ENCODE measurements at regions not wholly inside any gene's neighbourhood (a gene's known extent, or its start where the extent isn't known, plus 50 kb on each side); places are given as distances from the start of the nearest gene placed in this dataset.

DNA sequence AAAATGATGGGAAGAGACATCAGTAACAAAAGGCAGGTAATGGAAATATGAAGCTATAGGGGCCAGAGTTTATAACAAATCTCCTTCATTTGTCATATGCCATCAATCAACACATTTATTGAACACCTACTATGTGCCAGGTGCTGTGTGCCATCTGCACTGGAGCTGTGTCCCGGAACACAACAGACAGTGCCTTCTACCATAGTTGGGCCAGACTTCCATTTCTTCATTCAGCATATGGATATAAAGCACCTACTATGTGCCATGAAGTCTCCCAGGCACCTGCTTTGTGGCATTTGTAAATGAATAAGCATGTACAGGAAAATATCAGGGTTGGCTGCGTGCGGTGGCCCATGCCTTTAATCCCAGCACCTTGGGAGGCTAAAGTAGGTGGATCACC is 112.5 kb upstream of the ERCC6L2 start:
- Mint-ChIP-seq H3K27me3 (peaks cover 7 to 16% (median 14%) of the 10 kb centered on the region in 3 donors), H3K4me1 (no peaks in the 10 kb centered on the region), H3K9me3 (peaks cover 0 to 5% (median 0%) of the 10 kb centered on the region in 7 donors), H3K4me3 (no peak overlapping the region), H3K36me3 (no peaks in the 10 kb centered on the region), H3K27ac (no peak overlapping the region)
- no peak for ATAC-seq (ENCODE audit: low read depth in 2 of 2)
- DNase-seq: no peak

DNA sequence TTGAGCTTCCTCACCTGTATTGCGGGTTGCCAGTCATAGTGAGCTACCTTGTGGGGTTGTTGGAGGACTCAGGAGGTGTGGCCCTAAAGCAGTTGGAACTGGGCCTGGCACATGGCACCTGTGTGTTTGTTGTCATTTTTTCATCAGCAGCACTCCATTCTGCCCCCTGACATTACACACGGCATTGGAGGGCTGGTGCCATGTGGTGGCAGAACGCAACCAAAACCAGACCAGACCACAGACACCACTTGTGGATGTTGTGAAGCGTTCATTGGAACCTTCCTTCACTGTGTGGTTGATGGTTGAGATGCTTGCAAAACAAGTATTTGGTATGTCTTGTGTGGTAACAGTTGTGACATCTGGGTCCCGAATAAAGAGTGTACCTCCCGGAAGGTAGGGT is 113.2 kb upstream of the ERCC6L2 start:
- no peak overlapping the region for H3K27ac Mint-ChIP-seq
- H3K36me3 Mint-ChIP-seq: no peaks in the 10 kb centered on the region
- no peak overlapping the region for H3K4me3 Mint-ChIP-seq
- no peak for ATAC-seq (ENCODE audit: low read depth in 2 of 2)
- H3K27me3 Mint-ChIP-seq: peaks cover 7 to 16% (median 15%) of the 10 kb centered on the region in 3 donors
- H3K9me3 Mint-ChIP-seq: peaks cover 0 to 5% (median 0%) of the 10 kb centered on the region in 7 donors
- no peaks in the 10 kb centered on the region for H3K4me1 Mint-ChIP-seq
- DNase-seq: no peak

DNA sequence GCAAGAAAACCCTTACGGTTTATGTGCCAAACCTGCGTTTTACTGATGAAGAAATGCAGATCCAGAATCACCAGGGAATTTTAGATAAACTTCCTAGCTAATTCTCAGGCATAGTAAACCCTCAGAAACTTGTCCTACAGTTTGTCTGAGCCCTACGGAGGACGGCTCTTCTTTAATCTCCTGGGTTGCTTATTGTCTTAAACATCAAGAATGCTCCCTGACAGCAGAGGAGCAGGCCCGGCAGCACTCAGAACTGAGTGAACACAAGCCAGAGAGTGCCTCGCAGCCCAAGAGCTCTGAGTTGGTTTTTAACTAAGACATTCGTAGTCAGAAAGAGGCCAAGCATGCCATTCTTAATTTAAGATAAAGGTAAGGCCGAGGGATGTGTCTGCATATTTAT is 114.7 kb upstream of the ERCC6L2 start:
- Mint-ChIP-seq H3K27ac (no peak overlapping the region), H3K9me3 (peaks cover 0 to 5% (median 0%) of the 10 kb centered on the region in 7 donors), H3K36me3 (no peaks in the 10 kb centered on the region), H3K4me1 (no peaks in the 10 kb centered on the region), H3K4me3 (no peak overlapping the region), H3K27me3 (peaks cover 7 to 17% (median 16%) of the 10 kb centered on the region in 3 donors)
- ATAC-seq (ENCODE audit: low read depth in 2 of 2) (no peak), DNase-seq (no peak)

DNA sequence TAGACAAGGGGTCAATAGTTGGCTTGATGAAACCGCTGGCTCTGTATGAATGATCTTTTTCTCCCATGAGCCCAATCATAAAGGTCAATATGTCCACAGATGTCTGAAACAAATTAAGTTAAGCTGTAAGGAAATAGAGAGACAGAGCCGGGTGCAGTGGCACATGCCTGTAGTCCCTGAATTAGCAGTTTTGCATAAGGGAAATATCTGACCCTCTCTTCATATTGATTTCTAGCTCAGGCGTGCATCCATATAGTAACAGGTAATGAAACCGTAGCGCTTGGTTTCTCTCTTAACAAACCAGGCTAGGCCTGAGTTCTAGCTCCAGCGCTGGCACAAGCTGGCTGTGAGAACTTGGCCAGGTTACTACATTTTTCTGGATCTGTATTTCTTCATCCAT is 118.1 kb upstream of the ERCC6L2 start:
- Mint-ChIP-seq H3K4me3 (no peak overlapping the region), H3K36me3 (no peaks in the 10 kb centered on the region), H3K9me3 (peaks cover 0 to under 1% (median 0%) of the 10 kb centered on the region in 7 donors), H3K27ac (no peak overlapping the region), H3K27me3 (peaks cover 16 to 30% (median 30%) of the 10 kb centered on the region in 3 donors), H3K4me1 (no peaks in the 10 kb centered on the region)
- ATAC-seq (ENCODE audit: low read depth in 2 of 2) (no peak), DNase-seq (no peak)

DNA sequence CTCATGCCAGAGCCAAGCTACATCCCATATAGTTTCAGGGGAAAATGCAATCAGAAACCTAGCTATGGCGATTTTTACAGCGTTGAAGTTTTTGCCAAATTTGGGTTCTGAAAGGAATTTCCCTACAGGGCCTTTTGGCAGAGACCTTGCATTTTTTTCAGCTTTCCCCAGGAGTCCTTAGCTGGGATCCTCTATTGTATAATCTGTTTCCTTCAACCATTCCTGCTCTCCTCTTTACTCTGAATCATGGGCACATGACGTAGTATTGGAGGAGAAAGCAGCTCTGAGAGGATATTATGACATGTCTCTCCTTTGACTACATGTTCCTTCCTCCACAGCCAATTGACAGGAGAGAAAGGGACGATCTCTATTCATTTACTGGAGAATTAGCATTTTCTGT is 118.5 kb upstream of the ERCC6L2 start:
- no peak for DNase-seq
- Mint-ChIP-seq H3K4me1 (no peaks in the 10 kb centered on the region), H3K36me3 (no peaks in the 10 kb centered on the region), H3K27ac (no peak overlapping the region), H3K9me3 (no peaks in the 10 kb centered on the region), H3K27me3 (peaks cover 16 to 31% (median 30%) of the 10 kb centered on the region in 3 donors), H3K4me3 (no peak overlapping the region)
- no peak for ATAC-seq (ENCODE audit: low read depth in 2 of 2)

DNA sequence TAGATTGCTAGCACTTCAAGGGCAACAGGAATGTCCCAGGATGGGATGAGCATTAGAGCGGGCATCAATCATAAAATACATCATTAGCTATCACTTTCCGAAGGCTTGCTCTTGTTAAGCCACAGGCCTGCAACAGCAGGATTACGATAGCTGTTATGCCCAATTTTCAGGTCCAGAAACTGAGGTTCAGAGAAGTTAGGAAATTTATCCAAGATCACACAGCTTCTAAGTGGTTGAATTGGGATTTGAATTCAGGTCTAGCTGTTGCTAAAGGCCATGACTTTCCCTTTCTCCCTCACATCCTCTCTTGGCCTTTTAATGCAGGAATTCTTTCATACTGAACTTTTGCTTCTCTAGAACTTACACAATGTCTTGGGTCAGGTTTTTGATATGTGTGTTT is 119.4 kb upstream of the ERCC6L2 start:
- Mint-ChIP-seq H3K4me1 (no peaks in the 10 kb centered on the region), H3K27me3 (peaks cover 16 to 31% (median 30%) of the 10 kb centered on the region in 3 donors), H3K4me3 (no peak overlapping the region), H3K27ac (no peak overlapping the region), H3K9me3 (no peaks in the 10 kb centered on the region), H3K36me3 (no peaks in the 10 kb centered on the region)
- no peak for ATAC-seq (ENCODE audit: low read depth in 2 of 2)
- DNase-seq: no peak

DNA sequence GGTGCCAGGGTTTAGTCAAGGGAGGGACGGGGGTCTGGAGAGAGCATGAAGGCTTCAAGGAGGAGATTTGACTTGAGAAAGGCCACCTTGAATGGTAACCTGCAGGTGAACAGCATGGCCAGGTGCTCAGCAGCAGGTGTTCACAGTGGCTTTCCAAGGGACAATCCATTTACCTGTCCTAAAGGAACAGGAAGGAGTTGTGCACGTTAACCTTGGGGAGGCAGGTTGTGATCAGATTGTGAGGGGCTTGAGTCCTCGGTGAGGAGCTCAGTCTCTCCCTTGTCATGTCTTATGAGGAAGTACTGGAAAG is 120.1 kb upstream of the ERCC6L2 start:
- H3K36me3 Mint-ChIP-seq: no peaks in the 10 kb centered on the region
- ATAC-seq (ENCODE audit: low read depth in 2 of 2) (no peak), DNase-seq (no peak)
- H3K9me3 Mint-ChIP-seq: no peaks in the 10 kb centered on the region
- H3K4me1 Mint-ChIP-seq: no peaks in the 10 kb centered on the region
- no peak overlapping the region for H3K27ac Mint-ChIP-seq
- H3K4me3 Mint-ChIP-seq: no peak overlapping the region
- peaks cover 16 to 35% (median 30%) of the 10 kb centered on the region in 3 donors for H3K27me3 Mint-ChIP-seq

DNA sequence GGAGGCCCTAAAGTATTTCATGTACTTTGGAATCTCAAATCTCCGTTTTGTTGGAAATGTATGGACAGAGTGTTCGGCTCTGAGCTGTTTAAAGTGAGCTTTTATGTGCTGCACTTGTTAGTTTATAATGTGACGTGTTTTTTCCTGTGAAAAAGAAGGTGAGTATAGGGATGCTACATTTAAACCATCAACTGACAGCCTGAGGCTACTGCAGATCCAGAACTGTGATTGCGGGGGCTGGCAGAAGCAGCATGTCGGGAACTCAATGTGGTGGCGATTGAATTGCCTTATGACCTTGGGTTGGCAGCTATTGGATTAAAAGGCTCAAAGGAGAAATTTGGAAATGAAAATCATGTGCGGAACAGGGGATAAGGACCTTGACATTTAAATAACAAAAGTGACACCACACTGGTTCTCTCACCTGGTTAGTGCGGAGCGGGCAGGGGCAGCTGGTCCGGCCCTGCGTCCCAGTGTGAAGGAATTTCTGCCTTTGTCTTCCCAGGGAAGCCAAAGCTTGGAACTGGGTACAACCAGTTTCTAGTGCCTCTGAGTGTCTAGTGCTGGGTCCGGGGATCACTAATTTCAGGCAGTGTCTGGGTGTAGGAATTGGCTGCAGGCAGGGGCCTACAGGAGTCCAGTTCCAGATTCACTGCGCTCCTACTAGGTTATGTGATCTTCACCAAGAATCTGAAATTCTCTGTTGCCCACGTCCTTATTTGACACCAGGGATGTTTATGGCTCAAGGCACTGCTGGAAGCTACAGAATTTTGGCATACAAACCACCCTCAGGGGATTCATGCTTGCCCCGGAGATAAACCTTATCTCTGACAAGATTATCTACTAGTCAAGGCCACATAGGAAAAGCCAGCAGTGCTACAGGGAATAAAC is 120.7 kb upstream of the ERCC6L2 start:
- Mint-ChIP-seq H3K36me3 (no peaks in the 10 kb centered on the region), H3K27ac (no peak overlapping the region), H3K4me1 (no peaks in the 10 kb centered on the region), H3K9me3 (no peaks in the 10 kb centered on the region), H3K27me3 (peaks cover 13 to 37% (median 28%) of the 10 kb centered on the region in 3 donors), H3K4me3 (no peak overlapping the region)
- ATAC-seq (ENCODE audit: low read depth in 2 of 2) (no peak), DNase-seq (no peak)

DNA sequence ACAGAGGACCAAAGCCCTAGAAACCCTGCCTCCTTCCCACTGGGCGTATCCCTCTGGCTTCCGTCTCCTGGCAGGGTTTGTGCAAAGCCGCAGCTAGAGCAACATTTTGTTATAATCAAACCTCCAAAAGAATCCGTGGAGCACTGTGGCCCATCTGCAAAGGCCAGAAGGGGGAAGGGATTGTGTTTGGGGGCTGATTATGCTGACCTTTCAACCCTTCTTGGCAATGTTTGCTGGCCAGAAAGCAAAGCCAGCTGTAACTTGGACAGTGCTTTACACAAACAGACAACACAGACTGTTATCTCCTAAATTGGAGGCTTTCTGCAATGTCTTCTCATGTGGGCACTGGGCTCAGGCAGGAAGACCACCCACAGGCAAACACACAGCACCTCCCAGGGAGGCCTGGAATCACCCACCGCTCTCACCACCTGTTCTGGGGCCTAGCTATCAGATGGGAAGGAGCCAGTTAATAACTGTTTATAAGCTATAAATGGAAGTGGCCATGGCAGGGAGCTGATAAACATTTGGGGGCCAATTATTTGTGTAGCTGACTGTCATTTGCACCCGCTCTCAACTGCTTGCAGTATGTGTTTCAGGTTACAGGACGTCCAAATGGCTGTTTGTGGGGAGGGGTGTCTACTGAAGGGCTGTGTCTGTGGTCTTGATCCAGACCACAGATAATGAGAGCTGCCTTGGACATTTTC is 121.6 kb upstream of the ERCC6L2 start:
- H3K4me1 Mint-ChIP-seq: no peaks in the 10 kb centered on the region
- peaks cover 0 to 3% (median 0%) of the 10 kb centered on the region in 7 donors for H3K9me3 Mint-ChIP-seq
- H3K36me3 Mint-ChIP-seq: no peaks in the 10 kb centered on the region
- H3K27me3 Mint-ChIP-seq: peaks cover 16 to 39% (median 25%) of the 10 kb centered on the region in 3 donors
- peak overlapping the region in 1 of 6 donors; percentile 20 for H3K27ac Mint-ChIP-seq
- ATAC-seq (ENCODE audit: low read depth in 2 of 2) (no peak), DNase-seq (no peak)
- H3K4me3 Mint-ChIP-seq: no peak overlapping the region

DNA sequence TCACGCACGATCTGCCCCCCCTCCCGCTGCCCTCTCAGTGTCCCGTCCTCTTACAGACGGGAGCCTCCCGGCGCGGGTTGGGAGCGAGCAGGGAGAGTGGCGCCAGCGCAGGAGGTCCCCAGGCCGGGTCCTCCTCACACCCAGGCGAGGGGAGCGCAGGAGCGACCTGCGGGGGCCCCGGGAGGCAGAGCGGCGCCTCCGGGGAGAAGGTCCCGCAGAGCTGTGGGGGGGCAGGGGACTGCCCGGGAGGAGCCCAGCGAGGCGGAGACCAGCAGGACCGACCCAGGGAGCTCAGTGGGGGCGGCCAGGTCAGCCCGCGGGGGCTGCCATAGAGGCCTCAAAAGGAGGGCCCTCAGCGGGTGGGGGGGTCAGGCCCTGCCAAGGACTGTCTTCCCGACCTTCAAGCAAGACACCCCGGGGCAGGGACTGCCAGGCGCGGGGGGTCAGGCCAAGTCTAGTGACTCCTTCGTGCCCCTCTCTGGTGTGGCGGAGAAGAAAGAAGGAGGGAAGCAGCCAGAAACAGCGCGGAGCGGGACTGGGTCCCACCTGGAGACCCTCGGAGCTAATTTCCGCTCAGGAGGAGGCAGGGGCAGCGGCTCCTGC is 123.3 kb upstream of the ERCC6L2 start:
- DNase-seq (no peak), ATAC-seq (ENCODE audit: low read depth in 2 of 2) (no peak)
- Mint-ChIP-seq H3K4me1 (no peaks in the 10 kb centered on the region), H3K4me3 (no peak overlapping the region), H3K36me3 (no peaks in the 10 kb centered on the region), H3K27ac (no peak overlapping the region), H3K27me3 (peaks cover 24 to 39% (median 25%) of the 10 kb centered on the region in 3 donors), H3K9me3 (peaks cover 0 to 3% (median 0%) of the 10 kb centered on the region in 7 donors)

DNA sequence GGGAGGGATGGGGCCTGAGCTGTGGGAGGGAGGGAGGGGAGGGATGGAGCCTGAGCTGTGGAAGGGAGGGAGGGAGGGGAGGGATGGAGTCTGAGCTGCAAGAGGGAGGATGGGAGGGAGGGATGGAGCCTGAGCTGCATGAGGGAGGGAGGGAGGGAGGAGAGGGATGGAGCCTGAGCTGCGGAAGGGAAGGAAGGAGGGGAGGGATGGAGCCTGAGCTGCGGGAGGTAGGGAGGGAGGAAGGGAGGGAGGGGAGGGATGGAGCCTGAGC is 124.0 kb upstream of the ERCC6L2 start:
- ATAC-seq (ENCODE audit: low read depth in 2 of 2) (no peak), DNase-seq (no peak)
- peaks cover 25 to 39% (median 28%) of the 10 kb centered on the region in 3 donors for H3K27me3 Mint-ChIP-seq
- no peaks in the 10 kb centered on the region for H3K36me3 Mint-ChIP-seq
- no peaks in the 10 kb centered on the region for H3K4me1 Mint-ChIP-seq
- H3K4me3 Mint-ChIP-seq: no peak overlapping the region
- H3K27ac Mint-ChIP-seq: no peak overlapping the region
- H3K9me3 Mint-ChIP-seq: peaks cover 0 to 3% (median 0%) of the 10 kb centered on the region in 7 donors

DNA sequence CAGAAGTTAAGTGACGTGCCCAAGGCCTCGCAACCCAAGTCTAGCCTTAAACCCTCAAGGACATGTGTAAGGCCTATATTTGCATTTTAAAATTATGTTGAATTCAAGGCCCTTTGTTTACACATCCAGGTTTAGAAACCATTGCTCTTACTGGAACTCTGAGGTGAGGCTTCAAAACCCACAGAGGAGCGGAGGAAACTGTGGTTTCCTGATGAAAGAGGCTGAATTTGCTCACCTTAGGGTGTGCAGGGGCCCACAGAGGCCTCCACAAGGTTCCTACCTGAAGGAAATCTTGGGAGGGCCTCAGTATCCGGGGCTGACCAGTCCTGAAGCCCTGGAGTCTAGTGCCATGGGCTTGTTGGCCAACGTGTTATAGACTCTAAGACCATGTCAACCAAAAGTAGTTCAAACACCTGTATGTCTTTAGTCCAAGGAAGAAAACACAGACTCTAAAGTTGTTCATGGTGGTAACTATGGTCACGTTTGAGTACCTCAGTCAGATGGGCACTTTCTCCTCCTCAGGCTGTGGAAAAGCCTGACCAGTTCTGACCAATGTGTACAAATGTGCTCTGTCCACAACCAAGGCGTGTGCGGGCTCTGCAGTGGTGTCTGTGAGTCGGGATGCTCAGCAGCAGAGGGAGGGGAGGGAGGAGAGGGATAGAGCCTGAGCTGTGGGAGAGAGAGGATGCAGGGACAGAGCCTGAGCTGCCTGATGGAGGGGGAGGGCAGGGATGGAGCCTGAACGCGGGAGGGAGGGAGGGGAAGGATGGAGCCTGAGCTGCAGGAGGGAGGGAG is 124.6 kb upstream of the ERCC6L2 start:
- no peaks in the 10 kb centered on the region for H3K4me1 Mint-ChIP-seq
- peaks cover 25 to 39% (median 32%) of the 10 kb centered on the region in 3 donors for H3K27me3 Mint-ChIP-seq
- ATAC-seq (ENCODE audit: low read depth in 2 of 2) (no peak), DNase-seq (no peak)
- H3K36me3 Mint-ChIP-seq: no peaks in the 10 kb centered on the region
- H3K9me3 Mint-ChIP-seq: peaks cover 0 to 3% (median 0%) of the 10 kb centered on the region in 7 donors
- no peak overlapping the region for H3K4me3 Mint-ChIP-seq
- no peak overlapping the region for H3K27ac Mint-ChIP-seq

DNA sequence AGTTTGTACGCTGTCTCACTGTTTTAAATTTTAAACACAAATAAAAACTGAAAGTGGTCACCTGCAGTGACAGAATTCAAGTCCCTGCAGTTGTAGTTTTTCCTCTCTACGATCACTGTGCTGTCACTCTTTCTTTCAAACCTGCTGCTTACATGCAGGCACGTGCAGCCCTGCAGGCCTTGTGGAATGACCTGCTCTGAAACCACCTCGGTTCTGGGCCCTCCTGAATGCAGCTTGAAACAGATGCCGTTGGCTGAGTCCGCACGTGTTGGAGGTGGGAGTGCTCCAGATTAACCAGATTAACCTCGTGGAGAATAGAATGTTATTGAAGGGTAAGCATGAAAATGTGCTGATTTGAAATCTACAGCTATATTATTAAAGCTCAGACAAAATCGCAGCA is 126.0 kb upstream of the ERCC6L2 start:
- Mint-ChIP-seq H3K4me1 (no peaks in the 10 kb centered on the region), H3K4me3 (no peak overlapping the region), H3K27ac (no peak overlapping the region), H3K36me3 (no peaks in the 10 kb centered on the region), H3K27me3 (peaks cover 25 to 37% (median 31%) of the 10 kb centered on the region in 3 donors), H3K9me3 (peaks cover 0 to 3% (median 0%) of the 10 kb centered on the region in 7 donors)
- ATAC-seq (ENCODE audit: low read depth in 2 of 2) (no peak), DNase-seq (no peak)
